ENCODE measurements at regions not wholly inside any gene's neighbourhood (a gene's known extent, or its start where the extent isn't known, plus 50 kb on each side); places are given as distances from the start of the nearest gene placed in this dataset.

DNA sequence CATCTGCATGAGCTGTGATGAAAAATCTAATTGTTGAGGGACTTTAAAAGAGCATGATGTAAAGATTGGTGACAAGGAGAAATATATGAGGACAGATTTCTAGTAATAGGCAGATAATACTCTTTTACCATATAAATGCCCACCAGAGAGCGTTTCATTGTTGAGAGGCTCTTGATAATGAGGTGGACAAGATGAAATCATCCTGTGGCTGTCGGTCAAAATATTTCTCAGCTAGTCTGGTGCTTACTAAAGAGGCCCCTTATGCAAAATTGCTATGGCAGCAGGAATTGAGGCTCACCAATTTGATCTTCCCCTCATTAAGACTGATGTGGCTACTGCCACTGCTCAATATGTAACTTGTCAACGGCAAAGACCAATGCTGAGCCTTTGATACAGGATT is 225.0 kb upstream of the RASGRP1 start:
- TF ChIP-seq, protein P1, sequence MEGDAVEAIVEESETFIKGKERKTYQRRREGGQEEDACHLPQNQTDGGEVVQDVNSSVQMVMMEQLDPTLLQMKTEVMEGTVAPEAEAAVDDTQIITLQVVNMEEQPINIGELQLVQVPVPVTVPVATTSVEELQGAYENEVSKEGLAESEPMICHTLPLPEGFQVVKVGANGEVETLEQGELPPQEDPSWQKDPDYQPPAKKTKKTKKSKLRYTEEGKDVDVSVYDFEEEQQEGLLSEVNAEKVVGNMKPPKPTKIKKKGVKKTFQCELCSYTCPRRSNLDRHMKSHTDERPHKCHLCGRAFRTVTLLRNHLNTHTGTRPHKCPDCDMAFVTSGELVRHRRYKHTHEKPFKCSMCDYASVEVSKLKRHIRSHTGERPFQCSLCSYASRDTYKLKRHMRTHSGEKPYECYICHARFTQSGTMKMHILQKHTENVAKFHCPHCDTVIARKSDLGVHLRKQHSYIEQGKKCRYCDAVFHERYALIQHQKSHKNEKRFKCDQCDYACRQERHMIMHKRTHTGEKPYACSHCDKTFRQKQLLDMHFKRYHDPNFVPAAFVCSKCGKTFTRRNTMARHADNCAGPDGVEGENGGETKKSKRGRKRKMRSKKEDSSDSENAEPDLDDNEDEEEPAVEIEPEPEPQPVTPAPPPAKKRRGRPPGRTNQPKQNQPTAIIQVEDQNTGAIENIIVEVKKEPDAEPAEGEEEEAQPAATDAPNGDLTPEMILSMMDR (IDR thresholded peaks at IDR 0.05) = no peak
- no peak for TF ChIP-seq POLR2A (IDR thresholded peaks at IDR 0.05)

All from esophagus squamous epithelium (tissue), 4 donors.